GM18499 (cell line): ENCODE measurements at regions not wholly inside any gene's neighbourhood (a gene's known extent, or its start where the extent isn't known, plus 50 kb on each side); places are given as distances from the start of the nearest gene placed in this dataset.
"Not testable (repeated sequence)": the region's sequence is repeated elsewhere in the genome, so short reads cannot be mapped to it uniquely, and the experiment has no call there.

Experiments used
- ATAC-seq: cut with Tn5 transposase; IDR thresholded peaks from one replicate; pipeline ENCODE4 v1.9.1; 2021; ENCODE audit warnings: moderate number of reproducible peaks; ENCODE audit not compliant: insufficient read depth, unreplicated experiment

DNA sequence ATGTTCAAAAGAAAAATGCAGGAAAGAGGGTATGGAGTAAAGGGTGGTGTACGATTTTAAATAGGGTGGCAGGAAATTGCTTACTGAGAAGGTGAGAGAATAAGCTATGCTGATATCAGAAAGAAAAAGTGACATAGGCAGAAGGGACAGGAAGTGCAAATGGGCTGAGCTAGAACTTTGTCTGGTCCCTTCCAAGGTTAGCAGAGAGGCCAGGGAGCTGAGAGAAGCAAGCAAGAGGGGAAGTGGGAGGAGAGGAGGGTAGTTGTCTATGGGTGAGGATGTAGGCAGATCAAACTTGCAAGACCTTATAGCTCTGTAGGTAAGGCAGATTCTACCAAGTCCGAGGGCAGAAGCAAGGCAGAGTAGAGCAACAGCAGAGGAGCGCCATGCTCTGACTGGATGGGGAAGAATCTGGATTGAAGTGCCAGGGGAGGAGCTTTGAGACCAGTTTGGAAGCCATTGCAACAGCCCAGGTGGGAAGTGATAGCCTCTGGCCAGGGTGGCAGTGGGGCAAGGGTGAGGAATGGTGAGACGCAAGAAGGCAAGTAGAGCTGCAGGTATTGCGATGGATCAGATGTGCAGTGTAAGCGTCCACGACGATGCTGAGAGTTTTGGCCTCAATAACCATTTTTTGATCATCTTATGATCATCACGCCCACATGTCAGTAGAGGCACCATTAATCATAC is 134.4 kb upstream of the APCDD1 start:
- no peak for ATAC-seq

DNA sequence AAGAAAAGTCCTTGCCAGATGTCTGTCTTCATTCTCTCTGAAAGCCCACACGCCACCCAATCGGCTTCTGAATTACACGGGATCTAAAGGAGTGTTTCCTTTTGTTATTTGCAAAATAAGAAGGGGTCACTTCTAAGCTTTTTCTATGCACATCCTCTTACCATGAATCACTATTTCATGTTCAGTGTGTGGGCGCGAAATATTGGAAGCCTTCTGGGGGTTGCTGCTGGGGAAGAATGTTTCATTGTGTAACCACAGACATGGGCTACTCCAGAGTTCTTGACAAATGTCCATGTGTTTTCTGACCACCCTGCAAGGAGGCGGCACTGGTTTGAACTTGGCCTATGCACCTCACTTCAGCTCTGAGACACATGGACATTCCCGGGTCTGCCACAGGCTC is 133.6 kb upstream of the APCDD1 start:
- ATAC-seq = no peak

DNA sequence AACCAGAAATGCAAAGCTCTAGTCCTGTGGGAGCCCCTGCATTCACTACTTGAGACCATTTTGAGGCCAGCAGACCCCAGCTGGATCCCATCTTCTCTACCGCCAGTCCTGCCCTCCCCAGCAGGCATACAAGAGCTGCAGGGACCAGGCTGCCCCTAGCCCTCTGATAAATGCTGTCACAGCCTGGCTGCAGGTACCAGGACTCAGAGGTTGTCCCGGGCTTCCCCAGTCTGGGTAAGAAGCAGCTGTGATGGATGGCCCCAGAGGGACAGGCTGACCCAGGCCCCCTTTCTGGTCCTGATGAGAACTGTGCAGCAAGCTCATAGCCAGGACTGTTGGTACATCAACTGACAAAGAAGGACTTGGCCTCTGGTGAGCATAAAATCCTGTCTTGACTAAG is 132.9 kb upstream of the APCDD1 start:
- no peak for ATAC-seq

DNA sequence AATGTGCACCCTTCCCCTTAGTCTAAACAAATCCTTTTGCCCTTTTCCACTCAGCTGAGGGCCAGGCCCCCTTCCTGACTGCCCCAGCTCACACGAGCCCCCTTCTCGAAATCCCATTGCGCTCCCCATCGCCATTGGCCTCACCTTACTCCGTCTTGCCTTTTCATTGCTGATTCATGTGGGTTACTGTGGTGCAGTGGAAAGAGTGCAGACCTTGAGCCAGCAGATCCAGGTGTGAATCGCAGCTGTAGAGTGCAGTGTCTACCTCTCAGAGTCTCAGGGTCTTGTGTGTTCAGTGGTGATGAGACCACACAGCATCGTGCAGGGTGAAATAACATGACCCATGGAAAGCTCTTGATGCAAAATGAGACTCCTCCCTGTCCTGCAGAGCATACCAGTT is 132.4 kb upstream of the APCDD1 start:
- no peak for ATAC-seq

DNA sequence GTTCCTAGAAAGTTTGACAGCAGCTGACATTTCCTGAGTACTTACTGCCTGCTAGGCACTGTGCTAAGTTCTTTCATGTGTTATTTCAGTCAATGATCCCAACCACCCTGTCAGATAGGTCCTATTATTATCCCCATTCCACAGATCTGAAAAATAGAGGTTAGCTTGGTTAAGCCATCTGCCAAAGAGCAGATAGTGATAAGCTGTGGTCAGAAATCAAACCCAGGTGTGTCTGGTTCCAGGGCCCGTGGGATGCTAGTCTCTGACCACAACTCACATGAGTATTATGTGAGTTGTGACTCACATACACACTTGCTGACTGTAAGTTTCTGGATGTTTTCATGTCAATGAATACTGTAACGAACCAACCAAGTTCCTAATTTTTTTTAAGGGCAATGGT is 132.0 kb upstream of the APCDD1 start:
- ATAC-seq = no peak

DNA sequence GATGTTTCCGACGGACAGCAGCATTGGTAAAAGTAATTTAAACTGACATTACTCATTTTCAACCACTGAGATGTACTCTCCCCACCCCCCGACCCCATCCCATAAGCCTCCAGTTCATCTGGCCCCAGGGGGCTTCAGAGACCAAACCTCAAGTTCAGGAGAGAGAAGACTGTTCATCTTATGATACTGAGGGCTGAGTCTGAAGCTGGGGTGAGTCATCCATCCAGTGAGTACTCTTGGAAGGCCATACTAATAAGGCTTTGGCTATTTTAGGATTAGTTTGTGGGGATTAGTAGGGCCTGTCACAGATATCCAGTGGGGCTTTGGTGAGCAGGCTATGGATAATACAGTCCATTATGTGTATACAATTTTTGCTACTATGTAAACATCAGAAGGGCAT is 125.3 kb upstream of the APCDD1 start:
- no peak for ATAC-seq

DNA sequence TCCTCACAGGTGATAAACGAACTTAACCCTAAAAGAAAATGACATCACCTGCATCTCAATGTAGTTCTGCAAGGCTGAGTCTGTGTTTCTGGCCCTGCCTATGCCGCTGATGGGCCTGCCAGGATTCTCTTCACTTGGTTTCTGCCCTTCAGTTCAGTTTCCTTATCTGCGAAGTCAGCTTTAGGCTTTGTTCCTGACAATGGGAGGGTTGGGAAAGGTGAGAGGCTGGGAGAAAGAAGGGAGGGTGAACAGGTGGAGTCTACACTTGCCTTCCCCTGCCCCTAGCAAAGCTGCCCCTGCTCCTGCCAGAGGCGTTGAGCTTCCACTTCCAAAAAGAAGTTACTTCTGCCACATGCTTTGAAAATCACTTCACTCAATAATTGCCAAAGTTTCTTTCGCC is 124.0 kb upstream of the APCDD1 start:
- ATAC-seq = no peak

DNA sequence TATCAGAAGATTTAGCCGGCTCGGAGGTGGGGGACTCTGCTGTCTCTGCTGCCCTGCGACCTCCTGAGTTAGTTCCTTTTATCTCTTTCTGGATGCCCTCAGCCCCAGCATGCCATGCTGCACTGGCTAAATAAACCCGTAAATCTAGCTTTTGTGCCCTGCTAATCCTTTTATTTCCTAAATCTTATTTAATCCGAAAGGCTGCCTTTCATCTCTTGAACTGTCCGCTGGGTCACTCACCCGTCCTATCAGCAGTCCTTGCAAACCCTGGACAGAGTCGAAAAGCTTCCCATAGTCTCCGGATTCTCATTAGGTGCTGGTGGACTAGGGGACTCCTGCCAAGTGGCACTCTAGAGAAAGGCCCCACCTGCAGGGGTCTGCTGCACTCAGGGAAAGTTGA is 122.0 kb upstream of the APCDD1 start:
- ATAC-seq = no peak

DNA sequence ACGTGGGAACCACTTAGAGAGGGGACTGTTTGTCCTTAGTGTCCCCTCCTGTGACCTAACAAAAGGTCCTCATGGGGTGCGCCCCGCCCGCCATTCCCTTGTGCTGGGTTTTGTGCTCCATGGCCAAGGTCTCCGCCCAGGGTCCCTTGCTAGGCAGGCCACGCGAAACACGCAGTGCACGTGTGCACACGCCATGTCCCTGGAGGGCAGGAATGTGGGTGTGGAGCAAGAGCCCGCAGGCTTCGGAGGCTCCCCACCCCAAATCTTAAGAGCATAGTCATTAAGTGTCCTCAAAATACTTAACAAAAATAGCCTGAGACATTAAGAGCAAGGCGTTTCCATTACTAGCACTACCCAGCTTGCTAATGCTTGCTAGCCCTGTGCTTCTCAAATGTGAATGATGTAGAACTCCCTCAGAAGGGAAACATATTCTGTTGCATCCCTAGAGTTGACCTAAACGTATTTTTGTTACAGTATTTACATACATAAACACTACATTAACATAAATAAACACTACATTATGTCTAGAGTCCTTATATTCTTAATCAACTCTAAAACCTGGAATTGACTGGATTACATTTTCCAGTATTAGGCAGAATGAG is 117.6 kb upstream of the APCDD1 start:
- ATAC-seq = no peak

DNA sequence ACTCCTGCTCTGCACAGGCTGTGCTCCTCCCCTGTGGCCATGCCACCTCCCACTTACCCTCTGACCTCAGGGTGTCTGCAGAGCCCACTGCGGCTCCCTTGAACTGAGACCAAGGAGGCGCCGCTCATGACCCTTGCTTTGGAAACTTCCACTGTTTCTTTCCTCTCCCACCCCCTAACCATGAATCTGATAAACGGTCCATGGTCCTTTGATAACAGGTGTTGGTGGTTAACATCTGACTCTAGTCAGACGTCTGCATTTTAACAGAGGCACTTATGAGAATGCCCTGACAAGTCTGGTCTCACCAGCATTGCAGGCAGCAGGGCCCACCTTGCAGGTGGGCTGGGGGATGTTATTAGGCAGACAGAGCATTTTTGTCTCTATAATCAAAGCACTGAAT is 113.6 kb upstream of the APCDD1 start:
- ATAC-seq = no peak

DNA sequence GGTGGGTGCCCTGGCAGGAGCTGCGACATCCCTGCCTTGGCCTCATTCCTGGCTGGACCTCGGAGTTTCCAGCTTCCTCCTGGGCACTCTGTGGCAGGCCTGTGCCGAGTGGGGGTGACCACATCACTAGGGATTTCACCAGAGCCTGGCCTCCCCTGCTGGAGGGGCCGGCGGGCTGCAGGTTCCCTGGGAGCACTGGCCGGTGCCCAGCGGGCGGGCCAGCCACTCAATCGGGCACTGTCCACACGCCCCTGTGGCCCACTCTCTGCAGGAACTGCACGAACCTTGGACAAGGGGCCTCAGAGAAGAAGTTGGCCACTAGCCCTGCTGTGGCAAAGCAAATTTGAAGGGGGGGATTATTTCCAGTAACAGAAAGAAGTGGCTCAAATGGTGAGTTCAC is 110.7 kb upstream of the APCDD1 start:
- no peak for ATAC-seq

DNA sequence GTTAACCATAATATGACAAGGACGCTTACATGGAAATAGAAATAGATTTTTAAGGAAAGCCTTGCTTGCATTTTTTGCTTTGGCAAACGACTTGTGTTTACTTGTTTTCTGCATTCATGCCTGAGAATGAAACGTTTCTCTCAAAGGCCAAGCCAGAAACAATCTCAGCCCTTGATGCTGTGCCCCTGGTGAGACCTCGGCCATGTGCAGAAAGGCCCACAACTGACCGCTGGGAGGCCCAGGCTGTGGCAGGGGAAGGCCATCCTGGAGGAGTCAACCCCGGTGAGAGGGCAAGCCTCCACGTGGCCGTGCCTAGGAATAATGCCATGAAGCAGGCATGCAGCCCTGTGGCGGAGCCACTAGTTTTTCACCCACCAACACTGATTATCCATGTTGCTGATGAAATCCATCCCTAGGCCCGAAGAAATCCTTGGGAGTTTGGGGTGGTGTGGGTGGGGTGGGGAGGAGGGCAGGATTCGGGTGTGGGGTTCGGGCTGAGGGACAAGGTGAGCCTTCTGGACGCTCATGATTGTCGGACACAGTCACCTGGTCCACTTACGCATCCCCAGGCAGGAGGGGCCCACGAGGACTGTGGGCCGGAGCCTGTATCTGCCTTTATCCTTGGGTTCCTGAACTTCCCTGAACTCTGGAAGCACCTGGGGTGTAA is 107.6 kb upstream of the APCDD1 start:
- no peak for ATAC-seq

DNA sequence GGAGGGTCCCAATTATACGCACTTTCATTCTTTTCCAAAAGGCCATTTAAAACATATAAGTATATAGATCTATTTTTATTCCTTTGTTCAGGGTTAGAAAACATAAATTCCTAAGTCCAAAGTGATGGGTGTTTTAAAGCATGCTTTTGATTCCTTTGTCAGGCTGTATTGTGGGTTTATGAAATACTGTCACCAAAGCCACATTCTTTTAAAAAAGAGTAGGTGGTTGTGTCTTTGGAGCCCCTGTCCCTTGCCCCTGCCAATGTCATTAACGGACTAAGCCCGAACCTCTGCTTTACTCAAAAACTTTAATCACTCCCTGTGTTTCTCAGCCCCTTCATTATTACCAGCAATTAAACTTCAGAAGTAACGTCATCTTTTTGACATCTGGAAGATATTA is 104.9 kb upstream of the APCDD1 start:
- no peak for ATAC-seq

DNA sequence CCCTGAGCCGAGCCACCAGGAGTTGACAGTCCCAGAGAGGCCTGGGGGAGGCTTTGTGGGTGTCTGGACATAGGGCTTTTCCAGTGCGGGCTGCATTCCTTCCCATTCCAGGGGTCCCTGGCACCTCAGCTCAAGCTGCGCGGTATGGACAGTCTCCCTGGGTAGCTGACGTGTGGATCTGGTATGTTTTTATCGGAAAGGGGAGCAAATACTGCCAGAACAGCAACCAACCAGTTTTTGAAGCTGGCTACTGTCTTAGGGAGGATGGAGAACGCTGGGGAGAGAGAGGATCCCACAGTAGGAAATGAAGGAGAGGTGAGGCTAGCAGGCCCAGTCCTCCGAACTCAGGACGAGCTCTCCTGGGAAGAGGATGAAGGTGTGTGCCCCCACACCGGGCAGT is 103.8 kb upstream of the APCDD1 start:
- ATAC-seq = no peak

DNA sequence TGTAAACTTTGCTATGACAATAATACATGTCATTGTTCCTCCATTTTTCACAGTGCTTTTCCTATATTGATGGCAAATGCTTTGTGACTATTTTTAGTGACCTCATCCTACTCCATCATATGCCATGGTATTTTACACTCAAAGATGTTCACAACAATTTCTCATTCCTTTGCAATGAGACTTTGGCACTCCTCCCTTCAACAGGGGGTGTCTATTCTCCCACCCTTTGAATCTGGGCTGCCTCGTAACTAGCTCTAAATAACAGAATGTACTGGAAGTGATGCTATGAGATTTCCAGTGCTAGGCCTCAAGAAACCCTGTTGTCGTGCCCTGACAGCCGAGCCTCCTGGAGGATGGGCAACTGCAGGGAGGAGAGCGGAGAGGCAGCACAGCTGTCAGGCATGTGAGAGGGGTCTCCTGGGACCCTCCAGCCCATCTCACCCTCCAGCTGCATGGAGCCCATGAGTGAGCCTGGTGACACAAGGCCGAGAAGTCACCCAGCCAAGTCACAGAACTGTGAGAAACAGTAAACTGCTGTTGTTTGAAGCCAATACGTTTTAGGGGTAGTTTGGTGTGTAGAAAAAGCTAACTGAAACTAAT is 103.1 kb upstream of the APCDD1 start:
- ATAC-seq = no peak

DNA sequence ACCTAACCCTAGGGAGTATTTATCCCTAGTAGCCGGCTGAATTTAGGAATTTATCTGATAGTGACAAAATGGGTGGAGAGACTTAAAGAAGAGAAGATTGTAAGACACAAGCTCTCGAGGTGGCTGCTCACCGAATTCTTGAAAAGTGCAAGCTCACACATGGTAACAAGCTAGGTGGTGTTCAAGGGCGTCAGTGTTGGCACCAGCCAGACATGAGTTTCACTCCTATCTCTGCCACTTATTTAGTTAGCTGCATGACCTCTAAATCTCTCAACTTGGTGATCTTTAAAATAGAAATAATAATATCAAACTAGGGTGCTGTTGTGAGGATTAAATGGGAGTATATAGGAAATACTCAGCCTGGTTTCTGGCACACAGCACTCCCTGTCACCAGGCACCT is 102.6 kb upstream of the APCDD1 start:
- ATAC-seq = no peak

DNA sequence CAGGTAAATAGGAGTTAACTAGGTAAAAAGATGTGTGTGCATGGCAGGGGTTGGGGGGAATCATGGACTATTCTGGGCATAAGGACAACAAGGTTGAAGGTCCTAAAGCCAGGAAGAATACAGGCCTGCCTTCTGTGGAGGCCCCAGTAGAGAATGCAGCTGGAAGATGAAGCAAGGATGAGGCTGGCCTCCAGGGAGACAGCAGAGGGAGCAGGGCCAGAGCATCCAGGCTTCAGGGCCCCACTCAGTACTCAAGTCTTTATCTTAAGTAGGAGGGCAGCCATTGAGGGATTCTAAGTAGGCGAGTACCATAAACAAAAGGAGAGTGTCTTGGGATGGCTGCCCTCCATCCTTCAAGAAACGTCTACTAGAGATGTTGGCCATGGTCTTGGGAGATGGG is 101.8 kb upstream of the APCDD1 start:
- ATAC-seq = no peak

DNA sequence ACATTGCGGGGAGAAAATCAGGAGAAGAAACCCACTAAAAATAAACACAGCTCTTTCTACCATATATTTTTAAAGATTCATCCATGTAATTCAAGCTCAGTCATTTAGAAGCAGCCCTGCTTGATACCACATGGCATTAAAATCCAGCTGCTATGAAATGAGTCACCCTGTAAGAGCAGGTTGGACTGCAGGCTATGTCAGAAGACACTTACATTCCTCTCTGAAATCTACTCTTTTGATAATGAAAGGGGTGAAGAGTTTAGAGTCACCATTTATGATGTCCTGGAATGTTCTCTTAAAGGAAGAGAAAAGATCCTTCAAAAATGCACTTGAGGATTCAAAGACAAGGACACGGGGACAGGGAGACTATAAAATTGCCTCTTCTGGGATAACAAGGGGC is 100.6 kb upstream of the APCDD1 start:
- no peak for ATAC-seq

DNA sequence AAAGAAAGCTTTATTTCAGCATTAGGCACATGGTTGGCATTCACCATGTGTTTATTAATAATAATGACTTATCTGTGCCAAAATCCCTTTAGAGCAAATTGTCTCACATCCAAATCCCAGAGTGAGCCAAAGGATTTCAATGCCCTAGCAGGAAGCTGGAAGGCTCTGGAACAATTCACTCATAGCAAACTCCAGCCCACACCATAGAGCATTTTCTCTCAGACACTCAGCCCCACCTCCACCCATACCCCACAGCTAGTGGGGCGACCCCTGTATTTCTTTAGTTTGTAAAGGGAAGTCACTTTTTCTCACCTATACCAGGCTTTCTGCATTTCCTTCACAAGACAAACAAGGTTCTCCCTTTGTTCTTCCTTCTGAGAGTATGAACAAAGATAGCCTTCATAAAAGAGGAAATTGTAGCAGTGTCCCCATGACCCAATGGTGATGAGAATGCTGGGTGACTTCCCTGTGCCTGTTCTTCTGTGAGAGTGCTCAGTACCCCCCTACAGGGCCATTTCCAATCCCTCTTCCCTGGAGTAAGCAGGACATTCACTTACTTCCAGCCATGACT is 100.1 kb upstream of the APCDD1 start:
- no peak for ATAC-seq

DNA sequence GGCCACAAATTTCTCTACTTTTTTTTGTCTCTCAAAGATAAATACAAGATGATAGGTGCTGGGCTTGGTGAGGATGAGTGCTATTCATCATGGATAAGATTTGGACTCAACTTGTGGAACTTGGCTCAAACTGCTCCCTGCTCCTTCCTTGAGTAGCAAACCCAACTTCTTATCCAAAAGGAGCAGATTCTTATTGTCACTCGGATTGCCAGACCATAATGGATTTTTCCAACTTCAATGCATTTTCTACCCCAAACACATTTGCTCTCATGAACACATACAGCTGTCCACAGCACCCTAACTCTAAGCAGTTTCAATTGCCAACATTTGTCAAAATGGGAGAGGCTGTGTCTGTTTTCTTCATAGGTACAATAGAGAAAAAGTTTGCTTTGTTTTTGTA is 99.5 kb upstream of the APCDD1 start:
- ATAC-seq = no peak

DNA sequence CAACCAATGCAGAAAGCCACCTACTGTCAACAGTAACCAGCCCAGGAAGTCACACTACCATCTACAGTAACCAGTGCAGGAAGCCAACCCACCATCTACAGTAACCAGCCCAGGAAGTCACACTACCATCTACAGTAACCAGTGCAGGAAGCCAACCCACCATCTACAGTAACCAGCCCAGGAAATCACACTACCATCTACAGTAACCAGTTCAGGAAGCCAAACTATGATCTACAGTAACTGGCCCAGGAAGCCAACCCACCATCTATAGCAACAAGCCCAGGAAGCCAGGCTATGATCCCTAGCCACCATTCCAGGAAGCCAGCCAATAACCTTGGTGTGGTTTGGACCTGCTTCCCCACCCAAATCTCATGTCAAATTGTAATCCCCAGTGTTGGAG is 97.4 kb upstream of the APCDD1 start:
- ATAC-seq = not testable (repeated sequence)
